ENCODE measurements at regions not wholly inside any gene's neighbourhood (a gene's known extent, or its start where the extent isn't known, plus 50 kb on each side); places are given as distances from the start of the nearest gene placed in this dataset.

DNA sequence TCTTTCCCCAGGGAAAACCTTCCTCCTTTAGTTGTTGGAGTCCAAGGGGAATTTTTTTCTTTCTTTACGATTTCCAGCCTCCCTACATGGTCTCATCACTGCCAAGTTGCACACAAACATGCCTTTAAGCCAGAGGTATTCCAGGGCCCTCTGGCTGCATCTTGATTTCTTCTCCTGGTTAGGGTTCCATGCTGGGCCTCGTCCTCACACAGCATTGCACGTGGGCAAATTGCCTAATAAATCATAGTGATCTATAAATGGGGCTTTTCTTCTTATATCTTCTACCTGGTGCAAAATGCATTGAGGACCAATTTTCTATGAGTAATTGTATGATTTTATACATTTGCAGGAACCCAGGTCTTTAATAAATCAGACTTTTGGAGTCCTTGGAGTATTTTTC lies 284.2 kb downstream of the C7orf25 start:
- TF ChIP-seq, protein P1, sequence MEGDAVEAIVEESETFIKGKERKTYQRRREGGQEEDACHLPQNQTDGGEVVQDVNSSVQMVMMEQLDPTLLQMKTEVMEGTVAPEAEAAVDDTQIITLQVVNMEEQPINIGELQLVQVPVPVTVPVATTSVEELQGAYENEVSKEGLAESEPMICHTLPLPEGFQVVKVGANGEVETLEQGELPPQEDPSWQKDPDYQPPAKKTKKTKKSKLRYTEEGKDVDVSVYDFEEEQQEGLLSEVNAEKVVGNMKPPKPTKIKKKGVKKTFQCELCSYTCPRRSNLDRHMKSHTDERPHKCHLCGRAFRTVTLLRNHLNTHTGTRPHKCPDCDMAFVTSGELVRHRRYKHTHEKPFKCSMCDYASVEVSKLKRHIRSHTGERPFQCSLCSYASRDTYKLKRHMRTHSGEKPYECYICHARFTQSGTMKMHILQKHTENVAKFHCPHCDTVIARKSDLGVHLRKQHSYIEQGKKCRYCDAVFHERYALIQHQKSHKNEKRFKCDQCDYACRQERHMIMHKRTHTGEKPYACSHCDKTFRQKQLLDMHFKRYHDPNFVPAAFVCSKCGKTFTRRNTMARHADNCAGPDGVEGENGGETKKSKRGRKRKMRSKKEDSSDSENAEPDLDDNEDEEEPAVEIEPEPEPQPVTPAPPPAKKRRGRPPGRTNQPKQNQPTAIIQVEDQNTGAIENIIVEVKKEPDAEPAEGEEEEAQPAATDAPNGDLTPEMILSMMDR (IDR thresholded peaks at IDR 0.05), result no peak
- TF ChIP-seq POLR2A (IDR thresholded peaks at IDR 0.05), result no peak
